ENCODE measurements at regions not wholly inside any gene's neighbourhood (a gene's known extent, or its start where the extent isn't known, plus 50 kb on each side); places are given as distances from the start of the nearest gene placed in this dataset.

GRCh38 chr6:149216459-149216858 lies 101.1 kb upstream of the TAB2 start:
- TF ChIP-seq TEAD4 (IDR thresholded peaks at IDR 0.05; ENCODE audit: low read depth, low read length) (peak; percentile 76), CTCF (IDR thresholded peaks at IDR 0.05; ENCODE audit: control extremely low read depth in 1 of 3, insufficient read depth in 1 of 3, low read depth in 1 of 3, low read length in 3 of 3) (no peak)

All from H1 (cell line).